Activated CD4-positive, alpha-beta T cell treated with anti-CD3 and anti-CD28 coated beads, Interleukin-2, amount 10 ng/mL, durations not matched to agents 7 days and 5 days (primary cell): ENCODE measurements at regions not wholly inside any gene's neighbourhood (a gene's known extent, or its start where the extent isn't known, plus 50 kb on each side); places are given as distances from the start of the nearest gene placed in this dataset.

Experiments
- CTCF ChIA-PET: fragments of 350-600 bp; sonication (Branson Sonifier 250); formaldehyde crosslinking; loops from one replicate; lab custom pipeline; 2021; ENCODE audit warnings: antibody characterized with exemption; lab: Charles Lee
- POLR2A ChIA-PET: fragments of 350-600 bp; sonication (Branson Sonifier 250); formaldehyde crosslinking; loops from one replicate; lab custom pipeline; 2021; ENCODE audit warnings: antibody characterized with exemption; lab: Charles Lee
- DNase-seq: peaks from one replicate; pipeline ENCODE4 v3.0.0-alpha.2; 2020
- H3K27ac Mint-ChIP-seq: one replicate; pipeline ENCODE4 v1.8.0; 2021; ENCODE audit warnings: mild to moderate bottlenecking, moderate library complexity, mixed read lengths
- H3K27me3 Mint-ChIP-seq: one replicate; pipeline ENCODE4 v1.8.0; 2021; ENCODE audit warnings: mixed read lengths
- H3K36me3 Mint-ChIP-seq: one replicate; pipeline ENCODE4 v1.8.0; 2021; ENCODE audit warnings: low read depth, mixed read lengths
- H3K4me1 Mint-ChIP-seq: one replicate; pipeline ENCODE4 v1.8.0; 2021; ENCODE audit warnings: mixed read lengths
- H3K4me3 Mint-ChIP-seq: one replicate; pipeline ENCODE4 v1.8.0; 2021; ENCODE audit warnings: mild to moderate bottlenecking, moderate library complexity, mixed read lengths
- H3K9me3 Mint-ChIP-seq: one replicate; pipeline ENCODE4 v1.8.0; 2021; ENCODE audit warnings: mixed read lengths

DNA sequence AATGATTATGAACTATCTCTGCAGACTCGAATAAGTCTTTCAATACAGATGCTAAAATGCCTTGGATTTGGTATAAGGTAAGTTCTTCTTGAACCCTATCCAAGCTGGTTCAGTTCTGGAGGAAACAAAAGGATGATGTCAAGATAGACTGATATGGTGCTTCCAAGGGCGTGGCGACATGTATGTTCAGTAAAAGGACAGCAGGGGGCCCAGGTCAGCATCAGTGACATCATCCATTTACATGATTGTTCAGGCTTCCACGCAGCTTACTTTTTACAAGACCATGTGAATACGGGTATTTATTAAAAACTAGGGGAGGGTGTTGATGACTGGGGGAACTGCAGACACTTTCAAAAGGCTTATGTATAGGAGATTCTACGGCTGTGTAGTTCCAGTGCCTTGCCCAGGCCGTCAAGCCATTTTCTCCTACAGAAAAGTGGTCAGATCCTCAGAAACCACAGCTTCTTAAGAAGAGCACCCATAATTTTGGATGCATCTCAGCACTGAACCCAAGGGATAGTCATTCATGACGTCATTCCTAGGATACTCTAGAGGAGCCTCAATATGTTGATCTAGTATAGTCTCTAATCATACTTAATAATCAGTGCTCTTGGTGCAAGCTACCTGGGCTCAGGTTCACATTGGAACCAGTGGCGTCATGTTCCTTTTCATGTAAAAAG, 527.7 kb downstream of the FUT8 start:
- ChIA-PET CTCF (interaction anchor here (1.2 to 3.7 kb wide), 7 partner anchors 10 to 230 kb away, joined by 3 to 26 read pairs (median 4); no protein-coding TSS in a partner anchor), POLR2A (no interaction called here)
- H3K27me3 Mint-ChIP-seq: no peaks in the 10 kb centered on the region
- H3K36me3 Mint-ChIP-seq: peaks cover 31% of the 10 kb centered on the region
- DNase-seq: no peak
- peaks cover 25% of the 10 kb centered on the region for H3K9me3 Mint-ChIP-seq
- H3K27ac Mint-ChIP-seq: no peak overlapping the region
- H3K4me1 Mint-ChIP-seq: peaks cover 47% of the 10 kb centered on the region
- H3K4me3 Mint-ChIP-seq: no peak overlapping the region

DNA sequence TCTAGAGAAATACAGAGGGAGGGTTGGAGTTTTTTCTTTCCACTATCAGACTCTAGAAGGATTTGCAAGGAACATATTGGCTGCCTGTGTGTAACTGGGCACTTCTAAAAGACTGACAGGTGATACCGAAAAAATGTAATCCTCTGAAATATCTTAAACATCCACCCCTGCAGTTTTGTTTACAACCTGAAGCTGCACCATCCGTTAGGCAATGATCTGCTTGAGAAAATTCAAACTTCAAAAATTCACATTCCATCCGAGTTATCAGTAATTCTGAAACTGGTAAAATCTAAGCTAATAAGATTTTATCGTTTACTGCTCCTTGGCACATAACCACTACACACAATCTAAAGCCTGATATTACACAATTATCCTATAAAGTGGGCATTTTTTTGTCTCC, 528.6 kb downstream of the FUT8 start:
- H3K4me3 Mint-ChIP-seq: no peak overlapping the region
- peaks cover 47% of the 10 kb centered on the region for H3K4me1 Mint-ChIP-seq
- DNase-seq: no peak
- H3K36me3 Mint-ChIP-seq: peaks cover 31% of the 10 kb centered on the region
- H3K27ac Mint-ChIP-seq: no peak overlapping the region
- H3K9me3 Mint-ChIP-seq: peaks cover 25% of the 10 kb centered on the region
- ChIA-PET POLR2A (no interaction called here), CTCF (interaction anchor here (0.6 to 3.7 kb wide), 10 partner anchors 9 to 531 kb away, joined by 3 to 26 read pairs (median 4); no protein-coding TSS in a partner anchor)
- H3K27me3 Mint-ChIP-seq: no peaks in the 10 kb centered on the region

DNA sequence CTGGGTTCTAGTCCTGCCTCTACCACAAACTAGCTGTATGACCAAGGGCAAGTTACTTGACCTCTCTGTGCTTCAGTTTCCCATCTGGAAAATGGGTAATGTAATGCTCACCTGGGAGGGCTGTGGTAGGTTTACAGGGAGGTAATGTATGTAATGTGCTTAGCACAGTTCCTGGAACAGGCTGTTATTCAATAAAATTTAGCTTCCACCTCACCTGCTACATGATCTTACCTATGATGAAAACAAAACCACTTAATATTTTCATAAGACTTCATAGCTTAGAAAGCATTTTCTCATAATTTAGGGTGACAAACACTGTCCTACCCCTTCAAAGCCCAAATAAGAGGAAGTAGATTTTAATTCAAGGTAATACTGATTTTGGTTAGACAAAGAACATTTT, 530.6 kb downstream of the FUT8 start:
- ChIA-PET CTCF (interaction anchor here (0.6 kb wide), 1 partner anchor 11 kb away, joined by 3 read pairs; no protein-coding TSS in a partner anchor), POLR2A (no interaction called here)
- no peak overlapping the region for H3K27ac Mint-ChIP-seq
- no peak overlapping the region for H3K4me3 Mint-ChIP-seq
- peaks cover 6% of the 10 kb centered on the region for H3K9me3 Mint-ChIP-seq
- no peak for DNase-seq
- no peaks in the 10 kb centered on the region for H3K27me3 Mint-ChIP-seq
- peaks cover 33% of the 10 kb centered on the region for H3K4me1 Mint-ChIP-seq
- peaks cover 15% of the 10 kb centered on the region for H3K36me3 Mint-ChIP-seq

DNA sequence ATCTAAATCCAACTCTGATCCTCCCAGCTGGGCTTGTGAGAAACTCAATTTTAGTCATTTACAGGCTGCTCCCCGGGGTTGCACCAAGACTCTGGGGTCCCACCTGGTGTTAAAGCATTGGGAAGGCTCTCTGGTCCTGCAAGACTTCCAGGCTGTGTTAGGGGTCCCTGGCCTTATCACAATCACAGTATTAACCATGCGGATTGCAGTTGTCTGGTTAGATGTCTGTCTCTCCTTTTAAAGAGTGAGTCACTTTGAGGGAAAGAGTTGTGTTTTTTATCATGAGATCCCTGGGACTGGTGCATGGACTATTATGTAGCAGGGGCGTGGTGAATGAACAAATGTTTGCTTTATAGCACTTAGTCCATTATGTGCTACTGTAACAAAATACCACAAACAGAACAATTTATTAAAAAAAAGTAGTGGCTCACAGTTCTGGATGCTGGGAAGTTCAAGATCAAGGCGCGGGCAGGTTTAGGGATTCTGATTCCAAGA, 531.4 kb downstream of the FUT8 start:
- DNase-seq: no peak
- ChIA-PET CTCF (no interaction called here), POLR2A (no interaction called here)
- peaks cover 13% of the 10 kb centered on the region for H3K36me3 Mint-ChIP-seq
- no peak overlapping the region for H3K27ac Mint-ChIP-seq
- H3K9me3 Mint-ChIP-seq: no peaks in the 10 kb centered on the region
- H3K4me3 Mint-ChIP-seq: no peak overlapping the region
- H3K4me1 Mint-ChIP-seq: peaks cover 35% of the 10 kb centered on the region
- H3K27me3 Mint-ChIP-seq: peaks cover 1% of the 10 kb centered on the region

DNA sequence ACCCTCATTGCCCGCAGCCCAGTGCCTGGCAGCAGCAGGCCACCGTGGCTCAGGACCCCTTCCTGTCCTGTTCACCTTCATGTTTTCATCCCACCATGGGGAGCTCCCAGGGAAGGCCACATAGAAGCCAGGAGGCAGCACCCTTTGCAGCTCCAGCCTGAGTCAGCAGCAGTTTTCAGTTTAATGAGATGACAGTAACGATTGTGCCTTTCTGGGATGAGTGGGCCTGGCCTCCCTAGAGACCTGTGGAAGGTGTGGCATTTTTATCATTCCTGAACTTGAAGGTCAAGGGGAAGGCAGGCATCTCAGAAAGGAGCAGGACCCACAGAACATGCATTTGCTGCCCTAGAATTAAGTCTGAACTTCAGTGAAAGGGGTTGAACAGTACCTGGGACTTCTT, 532.8 kb downstream of the FUT8 start:
- H3K4me1 Mint-ChIP-seq: peaks cover 38% of the 10 kb centered on the region
- no peak overlapping the region for H3K27ac Mint-ChIP-seq
- H3K36me3 Mint-ChIP-seq: peaks cover 17% of the 10 kb centered on the region
- ChIA-PET CTCF (interaction anchor here (1.1 kb wide), 1 partner anchor 16 kb away, joined by 3 read pairs; no protein-coding TSS in a partner anchor), POLR2A (no interaction called here)
- H3K27me3 Mint-ChIP-seq: peaks cover 1% of the 10 kb centered on the region
- DNase-seq: no peak
- H3K9me3 Mint-ChIP-seq: no peaks in the 10 kb centered on the region
- no peak overlapping the region for H3K4me3 Mint-ChIP-seq

DNA sequence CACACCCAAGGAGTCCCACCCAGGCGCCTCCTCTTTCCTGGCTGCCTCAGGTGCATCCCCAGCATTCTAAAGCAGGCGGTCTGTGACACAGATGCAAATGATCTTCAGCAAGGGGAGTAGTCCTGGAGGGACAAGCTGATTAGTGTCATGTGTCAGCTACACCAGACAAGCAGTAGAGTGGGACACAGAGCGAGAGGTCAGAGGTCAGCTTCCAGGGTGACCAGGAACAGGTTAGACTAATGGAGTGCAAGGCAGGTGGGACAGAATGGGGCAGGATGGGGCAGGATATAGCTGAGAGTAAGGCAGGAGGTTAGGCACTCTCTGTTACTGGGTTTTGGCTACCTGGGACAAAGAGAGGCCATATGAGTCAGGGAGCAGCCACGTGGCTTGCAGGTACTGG, 534.0 kb downstream of the FUT8 start:
- ChIA-PET CTCF (interaction anchor here (0.8 kb wide), 1 partner anchor 10 kb away, joined by 3 read pairs; no protein-coding TSS in a partner anchor), POLR2A (no interaction called here)
- Mint-ChIP-seq H3K27me3 (peaks cover 1% of the 10 kb centered on the region), H3K4me1 (peaks cover 46% of the 10 kb centered on the region), H3K9me3 (no peaks in the 10 kb centered on the region), H3K36me3 (peaks cover 19% of the 10 kb centered on the region), H3K4me3 (no peak overlapping the region), H3K27ac (no peak overlapping the region)
- no peak for DNase-seq

DNA sequence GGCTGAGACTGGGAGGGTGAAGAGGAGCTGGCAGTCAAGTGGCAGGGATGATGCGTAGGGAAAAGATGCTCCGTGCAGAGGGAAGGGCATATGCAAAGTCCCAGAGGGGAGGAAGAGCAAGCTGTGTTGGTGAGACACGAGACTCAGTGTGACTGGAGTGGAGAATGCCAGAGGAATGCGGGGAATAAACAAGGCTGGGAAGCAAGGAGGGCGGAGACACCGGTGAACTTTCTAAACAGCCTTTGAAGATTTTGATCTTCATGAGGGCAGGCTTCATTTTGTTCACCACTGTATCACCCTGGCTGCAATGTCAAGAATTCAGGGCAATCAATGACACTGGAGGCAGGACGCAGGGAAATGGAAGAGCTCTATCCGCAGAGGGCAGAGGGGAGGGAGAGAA, 535.8 kb downstream of the FUT8 start:
- Mint-ChIP-seq H3K4me3 (no peak overlapping the region), H3K9me3 (peaks cover 3% of the 10 kb centered on the region), H3K4me1 (peaks cover 42% of the 10 kb centered on the region), H3K27ac (peak overlapping the region; percentile 65), H3K36me3 (peaks cover 20% of the 10 kb centered on the region), H3K27me3 (peaks cover 1% of the 10 kb centered on the region)
- POLR2A ChIA-PET: no interaction called here
- DNase-seq: no peak
- CTCF ChIA-PET: interaction anchor here (0.8 to 4.3 kb wide), 3 partner anchors 7 to 147 kb away, joined by 3 to 26 read pairs (median 3); no protein-coding TSS in a partner anchor

DNA sequence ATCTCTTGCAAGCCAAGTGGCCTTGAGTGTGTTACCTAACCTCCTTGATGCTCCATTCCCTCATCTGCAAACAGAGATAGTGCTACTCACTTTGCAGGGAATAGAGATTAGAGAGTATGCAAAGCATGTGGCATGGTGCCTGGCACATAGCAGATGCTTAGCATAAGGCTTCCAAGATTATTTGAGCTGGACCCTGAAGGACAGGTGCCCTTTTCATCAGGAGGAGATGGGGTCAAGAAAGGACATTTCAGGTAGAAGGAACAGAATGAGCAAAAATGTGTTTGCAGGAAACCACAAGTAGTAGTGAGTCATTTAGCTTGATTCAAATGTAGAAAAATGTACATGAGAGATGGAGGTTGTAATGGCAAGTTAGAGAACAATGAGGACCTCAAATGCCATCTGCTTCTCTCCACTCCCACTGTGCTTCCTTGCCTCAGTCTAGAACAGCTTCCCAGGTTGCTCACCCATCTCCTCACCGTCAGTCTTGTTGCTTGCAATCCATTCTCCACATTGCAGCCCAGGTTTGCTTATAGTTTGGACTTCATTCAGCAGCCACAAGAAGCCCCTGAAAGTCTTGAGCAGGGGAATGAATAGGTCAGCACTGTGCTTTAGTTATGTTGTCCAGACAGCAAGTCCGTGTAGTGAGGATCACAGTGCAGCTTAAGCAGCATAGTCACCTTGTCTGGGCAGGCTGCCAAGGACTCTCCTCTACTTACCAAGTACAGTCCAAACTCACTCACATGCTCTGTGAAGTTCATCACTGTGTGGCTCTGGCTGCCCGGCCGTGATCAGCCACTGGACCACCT, 536.3 kb upstream of the CCDC196 start:
- ChIA-PET POLR2A (interaction anchor here (0.6 kb wide), 2 partner anchors 330 to 1987 kb away, joined by 4 to 5 read pairs; no protein-coding TSS in a partner anchor), CTCF (interaction anchor here (0.8 to 4.3 kb wide), 5 partner anchors 9 to 24 kb away, joined by 4 to 26 read pairs (median 5); no protein-coding TSS in a partner anchor)
- H3K9me3 Mint-ChIP-seq: peaks cover 3% of the 10 kb centered on the region
- no peak for DNase-seq
- H3K36me3 Mint-ChIP-seq: peaks cover 22% of the 10 kb centered on the region
- peaks cover 1% of the 10 kb centered on the region for H3K27me3 Mint-ChIP-seq
- no peak overlapping the region for H3K4me3 Mint-ChIP-seq
- peaks cover 34% of the 10 kb centered on the region for H3K4me1 Mint-ChIP-seq
- H3K27ac Mint-ChIP-seq: peak overlapping the region; percentile 76

DNA sequence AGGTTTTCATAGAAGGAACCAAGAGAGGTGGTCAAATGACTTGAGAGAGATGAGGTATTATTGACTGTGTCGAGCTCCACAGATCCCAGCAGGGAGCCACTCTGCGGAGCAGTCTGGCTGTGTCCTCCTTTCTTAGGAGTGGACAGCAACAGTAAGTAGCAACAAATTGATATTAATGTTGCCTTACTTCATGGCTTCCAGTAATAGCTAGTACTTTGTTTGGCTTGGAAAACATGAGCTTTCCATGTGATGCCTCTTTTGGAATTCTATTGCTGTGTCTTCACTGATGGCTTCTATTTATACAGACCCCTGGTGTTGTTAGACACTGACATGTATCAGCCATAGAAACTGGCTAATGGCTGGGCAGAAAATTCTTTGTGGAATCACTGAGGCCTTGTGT, 531.2 kb upstream of the CCDC196 start:
- ChIA-PET CTCF (interaction anchor here (0.7 to 1.5 kb wide), 4 partner anchors 12 to 1574 kb away, joined by 3 to 4 read pairs (median 3); no protein-coding TSS in a partner anchor), POLR2A (interaction anchor here (0.5 kb wide), 1 partner anchor 473 kb away, joined by 3 read pairs; no protein-coding TSS in a partner anchor)
- DNase-seq: no peak
- no peak overlapping the region for H3K4me3 Mint-ChIP-seq
- H3K4me1 Mint-ChIP-seq: peaks cover 30% of the 10 kb centered on the region
- peaks cover 9% of the 10 kb centered on the region for H3K36me3 Mint-ChIP-seq
- H3K27me3 Mint-ChIP-seq: no peaks in the 10 kb centered on the region
- no peak overlapping the region for H3K27ac Mint-ChIP-seq
- H3K9me3 Mint-ChIP-seq: peaks cover 3% of the 10 kb centered on the region

DNA sequence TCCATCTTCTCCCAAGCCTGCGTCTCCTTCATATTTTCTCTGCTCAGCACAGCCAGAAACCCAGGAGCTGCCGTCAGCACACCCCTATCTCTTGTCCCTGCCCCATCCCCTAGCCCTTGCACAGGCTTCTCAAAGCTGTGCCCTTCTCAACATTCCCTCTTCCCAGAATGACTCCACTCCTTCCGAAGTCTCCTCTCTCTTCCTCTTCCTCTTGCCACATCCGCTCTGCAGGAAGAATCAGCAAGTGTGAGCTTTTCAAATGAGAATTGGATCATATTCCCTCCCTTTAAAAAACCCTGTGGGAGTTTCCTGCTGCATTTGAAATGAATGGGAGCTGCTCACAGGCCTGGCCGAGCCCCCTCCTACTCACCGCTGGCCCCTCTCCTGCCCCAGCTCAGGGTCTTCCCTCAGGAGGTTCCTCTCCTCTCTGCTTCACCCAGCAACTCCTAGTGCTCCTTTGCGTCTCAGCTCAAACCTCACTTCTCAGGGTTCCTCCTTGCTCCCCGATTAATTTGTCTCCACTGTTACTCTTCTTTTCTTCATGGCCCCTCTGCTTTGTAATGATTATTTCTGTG, 528.5 kb upstream of the CCDC196 start:
- Mint-ChIP-seq H3K36me3 (peaks cover 5% of the 10 kb centered on the region), H3K27me3 (peaks cover 2% of the 10 kb centered on the region), H3K4me1 (peaks cover 32% of the 10 kb centered on the region), H3K4me3 (no peak overlapping the region), H3K9me3 (peaks cover 3% of the 10 kb centered on the region), H3K27ac (no peak overlapping the region)
- POLR2A ChIA-PET: no interaction called here
- CTCF ChIA-PET: interaction anchor here (0.7 kb wide), 1 partner anchor 514 kb away, joined by 4 read pairs; no protein-coding TSS in a partner anchor
- no peak for DNase-seq

DNA sequence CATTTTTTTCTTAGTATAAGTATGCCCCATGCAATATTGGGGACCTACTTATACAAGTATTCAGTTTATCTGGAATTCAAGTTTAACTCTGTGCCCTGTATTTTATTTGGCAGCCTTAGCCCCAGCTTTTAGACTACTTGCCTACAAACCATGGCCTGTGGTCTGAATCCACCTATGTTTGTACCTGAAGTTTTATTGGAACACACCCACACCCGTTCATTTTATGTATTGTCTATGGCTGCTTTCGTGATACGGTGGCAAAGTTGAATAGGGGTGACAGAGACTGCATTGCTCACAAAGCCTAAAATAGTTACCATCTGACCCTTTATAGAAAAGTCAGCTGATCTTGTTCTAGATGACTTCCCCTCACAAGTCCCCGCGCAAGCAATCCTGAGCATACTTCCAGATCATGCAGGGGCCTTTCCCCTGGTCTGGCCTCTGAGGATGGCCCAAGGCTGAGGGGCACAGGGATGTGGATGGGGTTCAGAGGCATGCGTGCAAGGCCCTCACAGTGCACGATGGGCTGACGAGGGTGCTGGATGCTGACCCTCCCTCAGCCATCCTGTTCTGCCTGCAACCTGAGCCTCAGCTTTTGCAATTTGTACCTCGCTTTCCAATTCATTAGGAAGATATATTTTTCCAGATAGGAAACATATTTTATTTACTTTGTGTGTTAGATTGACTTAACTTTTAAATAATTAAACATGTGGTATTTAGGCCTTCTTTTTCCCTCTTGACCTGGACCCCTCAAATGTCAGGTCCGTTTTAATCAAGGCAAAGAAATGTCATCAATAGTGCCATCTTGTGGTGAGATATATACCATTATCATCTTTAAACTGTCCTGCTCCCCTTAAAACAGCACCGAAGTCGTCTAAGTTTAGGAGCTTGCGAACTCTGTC, 527.3 kb upstream of the CCDC196 start:
- Mint-ChIP-seq H3K4me1 (peaks cover 40% of the 10 kb centered on the region), H3K27ac (peak overlapping the region; percentile 62), H3K36me3 (peaks cover 2% of the 10 kb centered on the region), H3K9me3 (no peaks in the 10 kb centered on the region), H3K27me3 (peaks cover 3% of the 10 kb centered on the region), H3K4me3 (no peak overlapping the region)
- ChIA-PET CTCF (interaction anchor here (0.6 to 1.5 kb wide), 6 partner anchors 8 to 543 kb away, joined by 3 to 5 read pairs (median 3); no protein-coding TSS in a partner anchor), POLR2A (interaction anchor here (0.7 kb wide), 1 partner anchor 141 kb away, joined by 3 read pairs; no protein-coding TSS in a partner anchor)
- DNase-seq: peak; percentile 11
